ENCODE measurements at regions not wholly inside any gene's neighbourhood (a gene's known extent, or its start where the extent isn't known, plus 50 kb on each side); places are given as distances from the start of the nearest gene placed in this dataset.
"Not testable (repeated sequence)": the region's sequence is repeated elsewhere in the genome, so short reads cannot be mapped to it uniquely, and the experiment has no call there.

- Mint-ChIP-seq H3K27me3 (ENCODE audit: low read depth in 3 of 3) (peaks cover 0 to 2% (median under 1%) of the 10 kb centered on the region in 3 donors), H3K36me3 (peaks cover 0 to 4% (median 0%) of the 10 kb centered on the region in 3 donors), H3K4me1 (no peaks in the 10 kb centered on the region), H3K27ac (no peak overlapping the region), H3K9me3 (no peaks in the 10 kb centered on the region), H3K4me3 (no peak overlapping the region)
- peak in 1 of 3 donors; percentile 1 for DNase-seq
Measured at GRCh38 chr5:96483878-96484277, 50.8 kb upstream of the PCSK1 start.

DNA sequence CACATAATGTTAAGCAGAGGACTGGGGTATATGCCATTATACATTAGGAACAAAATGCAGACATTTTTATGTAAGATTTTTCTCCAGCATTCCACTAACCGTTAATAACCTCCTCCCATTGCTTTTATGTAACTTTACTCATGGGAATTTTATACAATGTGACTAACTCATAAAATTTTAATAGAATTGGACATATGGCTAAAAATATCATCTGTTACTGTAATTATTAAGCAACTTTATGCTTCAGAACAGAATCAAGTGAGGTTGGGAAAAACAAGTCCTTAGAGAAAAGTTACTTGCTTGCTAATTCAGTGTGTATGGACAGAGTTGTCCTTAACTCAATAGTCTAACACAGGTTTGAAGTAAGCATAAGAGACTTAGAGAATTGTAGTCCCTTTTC, 54.8 kb upstream of the PCSK1 start:
- peaks cover 2 to 5% (median 2%) of the 10 kb centered on the region in 3 donors for H3K27me3 Mint-ChIP-seq (ENCODE audit: low read depth in 3 of 3)
- H3K4me1 Mint-ChIP-seq = no peaks in the 10 kb centered on the region
- no peak overlapping the region for H3K4me3 Mint-ChIP-seq
- H3K9me3 Mint-ChIP-seq = peaks cover 0 to 6% (median 0%) of the 10 kb centered on the region in 6 donors
- H3K27ac Mint-ChIP-seq = no peak overlapping the region
- no peak for DNase-seq
- peaks cover 0 to 4% (median 0%) of the 10 kb centered on the region in 3 donors for H3K36me3 Mint-ChIP-seq

DNA sequence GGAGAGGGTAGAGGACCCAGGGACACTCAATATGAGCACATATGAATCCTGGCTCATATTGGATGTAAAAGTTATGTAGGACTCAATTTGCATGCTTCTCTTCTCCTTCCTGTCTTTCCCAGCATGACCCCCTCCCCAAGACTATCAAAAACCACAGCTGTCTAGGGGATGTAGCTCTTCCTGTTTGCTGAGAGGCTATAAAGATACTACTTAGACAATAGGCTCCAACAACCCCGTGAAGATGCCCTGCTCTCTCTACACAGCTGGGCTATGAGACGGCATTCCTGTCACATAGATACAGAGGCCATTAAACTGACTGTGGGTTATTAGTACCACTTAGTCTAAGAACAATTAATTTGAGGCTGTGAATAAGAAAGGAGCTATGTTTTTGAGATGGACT, 56.5 kb upstream of the PCSK1 start:
- DNase-seq = no peak
- Mint-ChIP-seq H3K9me3 (peaks cover 0 to 6% (median 0%) of the 10 kb centered on the region in 6 donors), H3K27me3 (ENCODE audit: low read depth in 3 of 3) (peaks cover 2 to 5% (median 2%) of the 10 kb centered on the region in 3 donors), H3K4me3 (no peak overlapping the region), H3K27ac (no peak overlapping the region), H3K4me1 (no peaks in the 10 kb centered on the region), H3K36me3 (peaks cover 0 to 4% (median 0%) of the 10 kb centered on the region in 3 donors)

DNA sequence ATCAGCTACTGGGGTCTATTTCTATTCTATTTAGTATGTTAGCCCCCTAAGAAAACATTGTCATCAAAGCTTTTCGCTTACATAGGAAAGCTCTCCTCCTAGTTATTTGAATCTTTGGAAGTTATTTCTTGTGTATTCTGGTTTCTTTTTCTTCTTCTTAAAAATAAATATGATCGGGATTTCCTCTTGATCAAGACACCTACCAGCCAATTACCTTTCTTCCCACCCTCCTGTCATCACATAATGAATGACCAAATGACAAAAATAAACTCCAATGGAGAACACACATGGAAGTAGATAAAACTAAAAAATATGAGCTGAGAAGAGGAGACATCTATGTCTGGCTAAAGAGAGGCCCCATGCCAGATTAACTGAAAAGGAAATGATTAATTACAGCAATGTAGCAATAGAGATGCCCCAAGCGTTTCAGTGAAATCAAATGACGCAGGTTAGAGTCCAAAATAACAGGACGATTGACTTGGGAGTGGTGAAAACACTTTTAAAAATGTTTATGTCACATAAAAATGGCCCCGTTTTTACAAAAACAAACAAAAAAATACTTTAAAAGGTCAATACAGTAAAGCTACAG, 59.5 kb upstream of the PCSK1 start:
- no peaks in the 10 kb centered on the region for H3K36me3 Mint-ChIP-seq
- H3K4me3 Mint-ChIP-seq = no peak overlapping the region
- H3K9me3 Mint-ChIP-seq = peaks cover 0 to 15% (median 4%) of the 10 kb centered on the region in 6 donors
- no peaks in the 10 kb centered on the region for H3K4me1 Mint-ChIP-seq
- H3K27me3 Mint-ChIP-seq (ENCODE audit: low read depth in 3 of 3) = peaks cover 2 to 7% (median 2%) of the 10 kb centered on the region in 3 donors
- no peak for DNase-seq
- no peak overlapping the region for H3K27ac Mint-ChIP-seq

DNA sequence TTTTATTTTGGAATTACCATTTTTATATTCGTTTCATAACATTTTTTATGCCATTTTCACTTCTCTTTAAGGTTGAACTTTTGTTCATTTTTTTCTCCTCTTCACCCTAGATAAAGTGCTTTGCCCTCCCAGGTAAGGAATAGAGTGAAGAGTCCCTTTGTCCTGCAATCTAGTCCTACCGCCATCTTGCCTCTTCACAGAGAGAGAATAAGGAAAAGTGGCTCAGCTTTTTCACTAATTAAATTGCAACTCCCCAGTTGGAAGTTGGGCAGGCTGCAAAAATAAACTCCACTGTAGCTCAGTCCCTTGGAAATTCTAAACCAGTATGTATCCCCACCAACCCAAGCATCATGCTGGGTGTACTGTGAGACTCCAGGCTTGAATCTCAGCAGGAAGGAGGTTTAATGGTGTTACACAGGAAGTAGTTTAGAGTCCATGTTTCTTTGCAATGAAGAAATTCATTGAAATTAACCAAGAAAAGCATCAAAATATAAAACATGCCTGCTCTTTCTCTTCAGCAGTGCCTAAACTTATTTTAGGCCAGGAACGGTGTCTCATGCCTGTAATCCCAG, 60.3 kb upstream of the PCSK1 start:
- DNase-seq = no peak
- Mint-ChIP-seq H3K36me3 (no peaks in the 10 kb centered on the region), H3K4me1 (no peaks in the 10 kb centered on the region), H3K27me3 (ENCODE audit: low read depth in 3 of 3) (peaks cover 2 to 7% (median 2%) of the 10 kb centered on the region in 3 donors), H3K27ac (no peak overlapping the region), H3K4me3 (no peak overlapping the region), H3K9me3 (peaks cover 0 to 15% (median 4%) of the 10 kb centered on the region in 6 donors)

DNA sequence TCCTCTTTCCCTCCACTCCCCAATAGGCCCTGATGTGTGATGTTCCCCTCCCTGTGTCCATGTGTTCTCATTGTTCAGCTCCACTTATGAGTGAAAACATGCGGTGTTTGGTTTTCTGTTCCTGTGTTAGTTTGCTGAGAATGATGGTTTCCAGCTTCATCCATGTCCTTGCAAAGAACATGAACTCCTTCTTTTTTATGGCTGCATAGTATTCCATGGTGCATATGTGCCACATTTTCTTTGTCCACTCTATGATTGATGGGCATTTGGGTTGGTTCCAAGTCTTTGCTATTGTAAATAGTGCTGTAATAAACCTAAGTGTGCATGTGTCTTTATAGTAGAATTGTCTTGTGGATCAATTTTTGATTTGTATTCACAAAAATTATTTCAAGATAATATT, 62.4 kb upstream of the PCSK1 start:
- not testable (repeated sequence) for H3K4me3 Mint-ChIP-seq; H3K27ac Mint-ChIP-seq; DNase-seq; H3K27me3 Mint-ChIP-seq (ENCODE audit: low read depth in 3 of 3); H3K36me3 Mint-ChIP-seq; H3K4me1 Mint-ChIP-seq
- H3K9me3 Mint-ChIP-seq = peaks cover 0 to 11% (median 4%) of the 10 kb centered on the region in 6 donors

DNA sequence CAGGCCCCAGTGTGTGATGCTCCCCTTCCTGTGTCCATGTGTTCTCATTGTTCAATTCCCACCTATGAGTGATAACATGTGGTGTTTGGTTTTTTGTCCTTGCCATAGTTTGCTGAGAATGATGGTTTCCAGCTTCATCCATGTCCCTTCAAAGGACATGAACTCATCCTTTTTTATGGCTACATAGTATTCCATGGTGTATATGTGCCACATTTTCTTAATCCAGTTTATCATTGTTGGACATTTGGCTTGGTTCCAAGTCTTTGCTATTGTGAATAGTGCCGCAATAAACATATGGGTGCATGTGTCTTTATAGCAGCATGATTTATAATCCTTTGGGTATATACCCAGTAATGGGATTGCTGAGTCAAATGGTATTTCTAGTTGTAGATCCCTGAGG, 64.0 kb upstream of the PCSK1 start:
- H3K36me3 Mint-ChIP-seq, H3K4me1 Mint-ChIP-seq: not testable (repeated sequence)

GRCh38 chr5:96499753-96500345, 66.8 kb upstream of the PCSK1 start:
- H3K27ac Mint-ChIP-seq = no peak overlapping the region
- no peak overlapping the region for H3K4me3 Mint-ChIP-seq
- no peaks in the 10 kb centered on the region for H3K4me1 Mint-ChIP-seq
- H3K36me3 Mint-ChIP-seq = no peaks in the 10 kb centered on the region
- peaks cover 0 to 6% (median 2%) of the 10 kb centered on the region in 6 donors for H3K9me3 Mint-ChIP-seq
- H3K27me3 Mint-ChIP-seq (ENCODE audit: low read depth in 3 of 3) = peaks cover 4 to 7% (median 4%) of the 10 kb centered on the region in 3 donors
- DNase-seq = no peak

More for the DNA sequence above, 64.0 kb upstream of the PCSK1 start:
- not testable (repeated sequence) for DNase-seq; H3K27ac Mint-ChIP-seq; H3K27me3 Mint-ChIP-seq (ENCODE audit: low read depth in 3 of 3); H3K4me3 Mint-ChIP-seq
- H3K9me3 Mint-ChIP-seq = peaks cover 0 to 11% (median 4%) of the 10 kb centered on the region in 6 donors

GRCh38 chr5:96501991-96502646, 69.1 kb upstream of the PCSK1 start:
- Mint-ChIP-seq H3K27ac (no peak overlapping the region), H3K4me1 (no peaks in the 10 kb centered on the region), H3K9me3 (peaks cover 0 to 2% (median 0%) of the 10 kb centered on the region in 6 donors), H3K36me3 (no peaks in the 10 kb centered on the region), H3K4me3 (no peak overlapping the region), H3K27me3 (ENCODE audit: low read depth in 3 of 3) (peaks cover 0 to 10% (median 9%) of the 10 kb centered on the region in 3 donors)
- no peak for DNase-seq

DNA sequence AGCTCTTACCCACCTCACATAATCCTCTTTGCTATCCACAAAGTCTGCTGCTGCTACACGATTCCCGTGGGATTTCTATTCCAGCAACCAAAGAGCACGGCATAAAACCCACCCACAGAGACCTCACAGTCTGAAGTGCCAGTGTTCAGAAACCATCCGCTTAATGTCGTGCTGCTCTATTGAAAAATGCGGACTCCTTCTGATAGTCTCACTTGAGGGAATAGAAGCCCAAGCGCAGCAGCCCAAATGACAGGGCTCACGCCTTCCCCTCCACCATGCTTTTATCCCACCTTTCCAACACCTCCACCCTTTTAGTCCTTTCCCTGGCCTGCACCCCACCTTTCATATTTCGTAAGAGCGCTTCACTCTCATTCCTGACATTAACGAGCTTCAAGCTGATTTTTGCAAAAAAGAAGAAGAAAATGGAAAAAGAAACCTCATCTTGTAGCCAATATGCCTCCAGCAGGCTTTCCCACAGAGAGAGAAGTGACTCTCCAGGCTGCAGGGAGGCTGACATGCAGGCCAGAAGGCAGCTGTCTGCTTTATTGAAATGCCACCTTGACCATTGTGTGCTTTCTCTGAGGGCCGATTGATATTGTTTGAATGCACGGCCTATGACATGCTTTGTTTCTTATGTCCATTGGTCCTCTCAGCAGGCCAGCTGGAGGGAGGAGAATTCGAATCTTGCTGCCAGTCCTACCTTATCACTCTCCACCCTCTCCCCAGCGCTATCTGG, 70.6 kb upstream of the PCSK1 start:
- no peaks in the 10 kb centered on the region for H3K4me1 Mint-ChIP-seq
- H3K9me3 Mint-ChIP-seq = peaks cover 0 to 2% (median 0%) of the 10 kb centered on the region in 6 donors
- no peak overlapping the region for H3K4me3 Mint-ChIP-seq
- no peak for DNase-seq
- no peak overlapping the region for H3K27ac Mint-ChIP-seq
- H3K36me3 Mint-ChIP-seq = no peaks in the 10 kb centered on the region
- peaks cover 0 to 11% (median 9%) of the 10 kb centered on the region in 3 donors for H3K27me3 Mint-ChIP-seq (ENCODE audit: low read depth in 3 of 3)

DNA sequence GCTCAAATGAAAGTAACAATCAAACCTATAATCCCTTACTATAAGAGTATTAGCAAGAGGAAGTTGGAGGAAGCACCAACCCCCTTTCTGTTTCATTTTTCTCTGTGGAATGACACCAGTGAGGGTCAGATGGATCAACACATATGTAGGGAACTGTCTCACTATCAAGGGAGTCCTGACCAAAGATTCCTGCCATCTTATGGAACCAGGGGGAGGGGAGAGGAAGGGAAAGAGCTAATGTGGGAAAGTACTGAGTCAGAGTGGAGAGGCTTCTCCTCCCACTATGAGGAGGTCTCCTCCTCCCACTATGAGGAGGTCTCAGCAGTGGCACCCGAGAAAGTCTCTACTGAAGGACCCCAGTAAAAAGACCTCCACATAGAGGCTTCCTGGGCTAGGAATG, 73.3 kb upstream of the PCSK1 start:
- peaks cover 0 to 13% (median 7%) of the 10 kb centered on the region in 3 donors for H3K27me3 Mint-ChIP-seq (ENCODE audit: low read depth in 3 of 3)
- no peak for DNase-seq
- no peaks in the 10 kb centered on the region for H3K36me3 Mint-ChIP-seq
- no peak overlapping the region for H3K4me3 Mint-ChIP-seq
- H3K27ac Mint-ChIP-seq = no peak overlapping the region
- no peaks in the 10 kb centered on the region for H3K4me1 Mint-ChIP-seq
- H3K9me3 Mint-ChIP-seq = peaks cover 0 to 2% (median 0%) of the 10 kb centered on the region in 6 donors

DNA sequence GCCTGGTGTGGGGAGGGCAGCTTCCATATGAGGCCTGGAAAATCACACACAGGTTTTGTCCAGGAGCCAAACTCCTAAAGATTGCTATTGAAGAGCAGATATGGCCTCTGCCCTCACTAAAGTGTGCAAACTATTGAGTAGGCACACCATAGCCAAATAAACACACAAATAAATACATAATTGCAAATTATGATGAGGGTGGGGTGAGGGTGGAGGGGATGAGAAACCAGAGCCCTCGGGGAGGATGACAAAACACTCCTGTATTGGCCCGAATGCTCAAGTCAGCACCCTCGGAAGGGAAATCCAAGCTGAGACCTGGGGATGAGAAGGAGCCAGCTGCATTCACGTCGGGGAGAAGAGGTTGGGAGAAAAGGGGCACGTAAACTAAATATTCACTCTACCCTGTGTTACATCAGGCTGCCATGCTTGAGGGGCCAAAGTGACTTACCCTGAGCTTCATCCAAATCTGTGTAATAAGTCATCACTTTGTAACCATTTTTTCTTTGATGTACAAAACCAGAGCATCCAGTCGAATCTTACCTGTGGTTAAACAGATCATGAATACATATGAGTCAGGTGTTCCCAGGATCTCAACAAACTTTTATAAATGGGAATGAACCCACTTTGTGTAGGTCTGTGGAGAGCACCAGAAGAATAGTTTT, 73.9 kb upstream of the PCSK1 start:
- Mint-ChIP-seq H3K27me3 (ENCODE audit: low read depth in 3 of 3) (peaks cover 0 to 15% (median 4%) of the 10 kb centered on the region in 3 donors), H3K36me3 (no peaks in the 10 kb centered on the region), H3K27ac (no peak overlapping the region), H3K4me3 (no peak overlapping the region), H3K9me3 (peaks cover 0 to 2% (median 0%) of the 10 kb centered on the region in 6 donors), H3K4me1 (no peaks in the 10 kb centered on the region)
- no peak for DNase-seq

DNA sequence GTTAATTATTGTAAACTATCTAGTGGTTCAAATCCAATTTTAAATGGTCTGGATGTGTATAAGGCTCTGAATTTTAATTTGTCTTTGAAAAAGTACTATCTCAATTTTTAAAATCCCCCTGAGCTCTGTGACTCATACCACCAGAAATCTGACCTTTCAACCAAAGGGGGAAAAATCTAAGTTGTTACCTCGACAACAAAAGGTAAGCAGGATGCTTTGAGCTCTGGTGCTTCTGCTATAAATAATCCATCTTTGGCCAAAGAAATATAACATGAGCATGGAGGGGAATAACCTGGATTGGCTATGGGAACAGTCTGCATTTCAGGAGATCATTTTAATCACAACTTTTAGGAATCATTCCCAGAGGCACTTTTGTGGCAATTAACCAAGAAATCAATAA, 76.3 kb upstream of the PCSK1 start:
- peaks cover 0 to 14% (median 2%) of the 10 kb centered on the region in 3 donors for H3K27me3 Mint-ChIP-seq (ENCODE audit: low read depth in 3 of 3)
- no peak for DNase-seq
- H3K36me3 Mint-ChIP-seq = no peaks in the 10 kb centered on the region
- H3K9me3 Mint-ChIP-seq = peaks cover 0 to 2% (median 0%) of the 10 kb centered on the region in 6 donors
- no peaks in the 10 kb centered on the region for H3K4me1 Mint-ChIP-seq
- no peak overlapping the region for H3K4me3 Mint-ChIP-seq
- no peak overlapping the region for H3K27ac Mint-ChIP-seq
